ENCODE measurements at regions not wholly inside any gene's neighbourhood (a gene's known extent, or its start where the extent isn't known, plus 50 kb on each side); places are given as distances from the start of the nearest gene placed in this dataset.

GRCh38 chr10:4190876-4191275, 405.9 kb upstream of the KLF6 start (continued):
- TF ChIP-seq ZNF532 (CRISPR knock-in tag; IDR thresholded peaks at IDR 0.05; ENCODE audit: borderline replicate concordance) (no peak), EMX1 (CRISPR knock-in tag; IDR thresholded peaks at IDR 0.05) (no peak)

- Mint-ChIP-seq H3K4me1 (peaks cover 11% of the 10 kb centered on the region), H3K27ac (no peak overlapping the region), H3K27me3 (ENCODE audit: low read depth) (no peaks in the 10 kb centered on the region), H3K9me3 (no peaks in the 10 kb centered on the region; the same call in 1 of the 2 replicates), H3K36me3 (no peaks in the 10 kb centered on the region), H3K4me3 (no peak overlapping the region)
- POLR2A ChIA-PET = no interaction called here
- DNase-seq (ENCODE audit: low spot score) (no peak), ATAC-seq (no peak)
- CTCF ChIA-PET = no interaction called here
- TF ChIP-seq GABPB1 (CRISPR knock-in tag; IDR thresholded peaks at IDR 0.05) = no peak
- TF ChIP-seq MLX (CRISPR knock-in tag; IDR thresholded peaks at IDR 0.05) = no peak
- no peak for TF ChIP-seq ERG (CRISPR knock-in tag; IDR thresholded peaks at IDR 0.05)
- no peak for TF ChIP-seq OVOL2 (CRISPR knock-in tag; IDR thresholded peaks at IDR 0.05; ENCODE audit: borderline replicate concordance)
- TF ChIP-seq FOXP1 (CRISPR knock-in tag; IDR thresholded peaks at IDR 0.05; ENCODE audit: borderline replicate concordance) = no peak
- no peak for TF ChIP-seq ZSCAN18 (CRISPR knock-in tag; IDR thresholded peaks at IDR 0.05)
- no peak for TF ChIP-seq JAZF1 (CRISPR knock-in tag; IDR thresholded peaks at IDR 0.05)
- no peak for TF ChIP-seq RELA (CRISPR knock-in tag; IDR thresholded peaks at IDR 0.05; ENCODE audit: borderline replicate concordance)
- no peak for TF ChIP-seq ZBTB21 (CRISPR knock-in tag; IDR thresholded peaks at IDR 0.05; ENCODE audit: borderline replicate concordance)
- no peak for TF ChIP-seq GTF2I (CRISPR knock-in tag; conservative IDR thresholded peaks at IDR 0.05)
- TF ChIP-seq ELF4 (CRISPR knock-in tag; IDR thresholded peaks at IDR 0.05; ENCODE audit: low read depth) = no peak
- no peak for TF ChIP-seq TEAD1 (CRISPR knock-in tag; IDR thresholded peaks at IDR 0.05)
- no peak for TF ChIP-seq CREB1 (CRISPR knock-in tag; IDR thresholded peaks at IDR 0.05)
- TF ChIP-seq ARID4B (CRISPR knock-in tag; IDR thresholded peaks at IDR 0.05; ENCODE audit: borderline replicate concordance) = no peak
- no peak for TF ChIP-seq KAT7 (CRISPR knock-in tag; IDR thresholded peaks at IDR 0.05; ENCODE audit: borderline replicate concordance)
- TF ChIP-seq ZMAT4 (CRISPR knock-in tag; IDR thresholded peaks at IDR 0.05) = no peak
- TF ChIP-seq NR3C1 (CRISPR knock-in tag; conservative IDR thresholded peaks at IDR 0.05; ENCODE audit: low read depth) = no peak
- no peak for TF ChIP-seq TCF7 (CRISPR knock-in tag; IDR thresholded peaks at IDR 0.05; ENCODE audit: low read depth)
- TF ChIP-seq ZNF263 (CRISPR knock-in tag; IDR thresholded peaks at IDR 0.05; ENCODE audit: low read depth) = no peak
Measured at GRCh38 chr10:4189281-4189680, 404.3 kb upstream of the KLF6 start.
